VCaP (cell line): ENCODE measurements at regions not wholly inside any gene's neighbourhood (a gene's known extent, or its start where the extent isn't known, plus 50 kb on each side); places are given as distances from the start of the nearest gene placed in this dataset.

Source experiments
- H3K27ac ChIP-seq: fragments of 450-650 bp; 2 replicates; pipeline ENCODE4 v1.5.1; 2017
- TF ChIP-seq, protein P1 (sequence below): fragments of 450-650 bp; conservative IDR thresholded peaks from 2 replicates; pipeline ENCODE4 v1.5.1; 2017; ENCODE audit warnings: mild to moderate bottlenecking, moderate library complexity

DNA sequence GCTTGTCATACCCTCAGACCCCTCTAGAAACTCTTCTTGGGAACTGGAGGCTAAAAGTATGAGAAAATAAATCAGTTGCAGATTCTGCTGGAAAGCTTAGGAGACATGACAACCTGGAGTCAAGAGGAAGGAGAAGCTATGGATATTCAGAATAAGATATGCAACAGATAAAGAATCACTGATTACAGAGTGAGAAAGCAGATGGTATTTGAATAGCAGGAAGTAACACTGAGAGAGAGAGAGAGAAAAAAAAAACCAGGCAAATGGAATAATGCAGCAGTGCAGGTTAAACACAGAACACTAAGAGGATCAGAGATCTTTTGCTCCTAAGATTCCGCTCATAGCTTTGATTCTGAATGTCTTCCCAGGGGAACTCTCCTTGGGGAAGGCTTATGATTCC, 1284.1 kb upstream of the NXPH2 start:
- TF ChIP-seq, protein P1, sequence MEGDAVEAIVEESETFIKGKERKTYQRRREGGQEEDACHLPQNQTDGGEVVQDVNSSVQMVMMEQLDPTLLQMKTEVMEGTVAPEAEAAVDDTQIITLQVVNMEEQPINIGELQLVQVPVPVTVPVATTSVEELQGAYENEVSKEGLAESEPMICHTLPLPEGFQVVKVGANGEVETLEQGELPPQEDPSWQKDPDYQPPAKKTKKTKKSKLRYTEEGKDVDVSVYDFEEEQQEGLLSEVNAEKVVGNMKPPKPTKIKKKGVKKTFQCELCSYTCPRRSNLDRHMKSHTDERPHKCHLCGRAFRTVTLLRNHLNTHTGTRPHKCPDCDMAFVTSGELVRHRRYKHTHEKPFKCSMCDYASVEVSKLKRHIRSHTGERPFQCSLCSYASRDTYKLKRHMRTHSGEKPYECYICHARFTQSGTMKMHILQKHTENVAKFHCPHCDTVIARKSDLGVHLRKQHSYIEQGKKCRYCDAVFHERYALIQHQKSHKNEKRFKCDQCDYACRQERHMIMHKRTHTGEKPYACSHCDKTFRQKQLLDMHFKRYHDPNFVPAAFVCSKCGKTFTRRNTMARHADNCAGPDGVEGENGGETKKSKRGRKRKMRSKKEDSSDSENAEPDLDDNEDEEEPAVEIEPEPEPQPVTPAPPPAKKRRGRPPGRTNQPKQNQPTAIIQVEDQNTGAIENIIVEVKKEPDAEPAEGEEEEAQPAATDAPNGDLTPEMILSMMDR, result no peak

DNA sequence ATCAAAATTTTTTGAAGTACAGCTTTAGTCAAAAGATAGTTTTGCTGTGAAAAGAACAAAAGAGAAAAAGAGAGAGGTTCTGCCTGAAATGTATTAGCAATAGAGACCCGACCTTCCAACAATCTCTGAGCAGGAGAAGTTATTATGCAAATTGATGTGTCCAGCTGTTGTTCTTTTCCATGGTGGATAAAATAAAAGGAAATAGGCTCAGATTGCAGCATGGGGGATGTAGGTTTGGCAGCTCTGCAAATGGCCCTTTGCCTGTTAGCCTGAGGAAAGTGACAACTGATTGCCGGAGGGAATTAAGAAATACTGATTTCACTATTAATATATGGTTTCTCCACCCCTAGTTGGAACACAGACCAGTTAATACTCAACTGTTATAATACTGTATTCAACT, 1283.2 kb upstream of the NXPH2 start:
- no peak overlapping the region for H3K27ac ChIP-seq
- TF ChIP-seq, protein P1, result no peak

More for the DNA sequence above, 1284.1 kb upstream of the NXPH2 start:
- no peak overlapping the region for H3K27ac ChIP-seq

GRCh38 chr2:140061240-140061639, 1281.0 kb upstream of the NXPH2 start:
- H3K27ac ChIP-seq, result no peak overlapping the region
- TF ChIP-seq, protein P1, result no peak

GRCh38 chr2:140057928-140058327, 1277.7 kb upstream of the NXPH2 start:
- TF ChIP-seq, protein P1, result no peak

DNA sequence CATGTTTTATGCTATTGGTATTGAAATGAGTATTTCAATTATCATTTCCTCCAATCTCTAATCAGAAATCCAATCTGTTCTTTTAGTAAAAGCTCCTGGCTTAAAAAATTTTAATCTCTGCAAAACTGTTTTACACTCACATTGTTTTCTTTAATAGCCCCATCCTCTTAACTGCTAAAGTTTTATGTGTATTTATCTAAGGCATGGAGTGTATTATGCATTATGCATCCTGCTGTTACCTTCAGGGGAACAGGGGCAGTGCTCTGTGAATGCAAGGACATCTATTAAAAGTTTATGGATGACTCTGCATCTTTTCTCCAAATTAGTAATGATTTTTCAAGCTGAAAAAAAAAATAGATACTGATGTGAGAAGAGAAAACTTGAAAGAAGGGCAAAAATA, 1261.6 kb upstream of the NXPH2 start:
- no peak overlapping the region for H3K27ac ChIP-seq
- TF ChIP-seq, protein P1, result no peak

More at GRCh38 chr2:140057928-140058327, 1277.7 kb upstream of the NXPH2 start:
- no peak overlapping the region for H3K27ac ChIP-seq

- no peak overlapping the region for H3K27ac ChIP-seq
- TF ChIP-seq, protein P1, result no peak
These were observed 1261.0 kb upstream of the NXPH2 start for GRCh38 chr2:140041239-140041638.

GRCh38 chr2:140033638-140034037, 1253.4 kb upstream of the NXPH2 start:
- TF ChIP-seq, protein P1, result no peak
- H3K27ac ChIP-seq, result no peak overlapping the region
